B cell (primary cell): ENCODE measurements at regions not wholly inside any gene's neighbourhood (a gene's known extent, or its start where the extent isn't known, plus 50 kb on each side); places are given as distances from the start of the nearest gene placed in this dataset.

ENCODE experiments used
- ATAC-seq: fragments of 200-7000 bp; cut with Tn5 transposase; one replicate; pipeline ENCODE4 v1.10.0; 2021; ENCODE audit warnings: low read depth, mild to moderate bottlenecking, moderate number of reproducible peaks, moderate library complexity
- CTCF ChIA-PET: fragments of 350-600 bp; sonication (Branson Sonifier 250); formaldehyde crosslinking; loops from one replicate; lab custom pipeline; 2021; ENCODE audit warnings: antibody characterized with exemption, inconsistent platforms; lab: Charles Lee
- POLR2A ChIA-PET: fragments of 350-600 bp; sonication (Branson Sonifier 250); formaldehyde crosslinking; loops from one replicate; lab custom pipeline; 2021; ENCODE audit warnings: antibody characterized with exemption; lab: Charles Lee
- DNase-seq: peaks from one replicate; pipeline ENCODE4 v3.0.0; 2013
- H2AFZ ChIP-seq: 2 replicates; pipeline ENCODE4 v1.6.1; 2012; ENCODE audit warnings: mild to moderate bottlenecking, low read depth, low read length; ENCODE audit not compliant: insufficient read depth, poor library complexity, severe bottlenecking
- H3K27ac ChIP-seq, 2 donors: 1 replicate in 1 of 2; 2 replicates in 1 of 2; pipeline ENCODE4 v1.5.1; 2012 to 2013; ENCODE audit warnings: low read length in 2 of 2, mild to moderate bottlenecking in 2 of 2, moderate library complexity in 1 of 2
- H3K27me3 ChIP-seq, 4 experiments: fragments of 200-600 bp in 1 of 4; sonication (generic) in 1 of 4; replicated peaks in 1 of 4; 1 replicate in 2 of 4; 2 replicates in 2 of 4; pipeline versions ENCODE4 v1.6.1 to v1.7.0; 2013 to 2016; ENCODE audit warnings: low read length in 3 of 4, mild to moderate bottlenecking in 2 of 4, mixed read lengths in 1 of 4, moderate library complexity in 1 of 4; ENCODE audit not compliant: insufficient read depth in 4 of 4, control insufficient read depth in 3 of 4; ENCODE audit errors: control extremely low read depth in 1 of 4
- H3K36me3 ChIP-seq, 2 experiments: replicated peaks in 1 of 2; 1 replicate in 1 of 2; 2 replicates in 1 of 2; pipeline versions ENCODE4 v1.6.1 to v1.7.1; 2013; ENCODE audit warnings: low read length in 1 of 2; ENCODE audit not compliant: insufficient read depth in 2 of 2, control insufficient read depth in 1 of 2; ENCODE audit errors: control extremely low read depth in 1 of 2, extremely low read depth in 1 of 2
- H3K4me1 ChIP-seq, 2 donors: fragments of 200-600 bp in 1 of 2; sonication (generic) in 1 of 2; 1 replicate in 1 of 2; 2 replicates in 1 of 2; pipeline versions ENCODE4 v1.5.1 to v1.6.1; 2013 to 2017; ENCODE audit warnings: low read length in 2 of 2; ENCODE audit not compliant: control insufficient read depth in 2 of 2, insufficient read depth in 2 of 2
- H3K4me2 ChIP-seq: replicated peaks from 2 replicates; pipeline ENCODE3; 2012; ENCODE audit warnings: mild to moderate bottlenecking, low read depth, low read length; ENCODE audit not compliant: poor library complexity, severe bottlenecking
- H3K4me3 ChIP-seq, 5 experiments: fragments of 200-600 bp in 1 of 5; sonication (generic) in 1 of 5; 1 replicate in 3 of 5; 2 replicates in 2 of 5; pipeline versions ENCODE4 v1.5.1 to v1.7.0; 2011 to 2016; ENCODE audit warnings: low read length in 4 of 5, mild to moderate bottlenecking in 4 of 5, low read depth in 2 of 5, control low read depth in 1 of 5, moderate library complexity in 1 of 5; ENCODE audit not compliant: insufficient read depth in 1 of 5; ENCODE audit errors: control extremely low read depth in 1 of 5, extremely low read depth in 1 of 5
- H3K79me2 ChIP-seq: fragments of 200-600 bp; sonication (generic); one replicate; pipeline ENCODE4 v1.6.0; 2016; ENCODE audit warnings: low read length; ENCODE audit not compliant: control insufficient read depth, insufficient read depth
- H3K9ac ChIP-seq: fragments of 200-600 bp; sonication (generic); 2 replicates; pipeline ENCODE4 v1.6.1; 2017; ENCODE audit warnings: mild to moderate bottlenecking, low read length, moderate library complexity
- H3K9me3 ChIP-seq, 3 donors: one replicate each; pipeline versions ENCODE4 v1.6.1 to v1.7.1; 2013; ENCODE audit warnings: low read length in 2 of 3; ENCODE audit not compliant: control insufficient read depth in 2 of 3, insufficient read depth in 1 of 3; ENCODE audit errors: control extremely low read depth in 1 of 3
- H4K20me1 ChIP-seq: 2 replicates; pipeline ENCODE4 v1.6.0; 2012; ENCODE audit warnings: mild to moderate bottlenecking, low read length; ENCODE audit not compliant: insufficient read depth, control insufficient read depth, poor library complexity, severe bottlenecking
- H3K27ac Mint-ChIP-seq: one replicate; pipeline ENCODE4 v1.8.0; 2021; ENCODE audit warnings: mixed read lengths
- H3K27me3 Mint-ChIP-seq: one replicate; pipeline ENCODE4 v1.8.0; 2021; ENCODE audit warnings: mixed read lengths
- H3K4me1 Mint-ChIP-seq: one replicate; pipeline ENCODE4 v1.8.0; 2021; ENCODE audit warnings: mixed read lengths
- H3K4me3 Mint-ChIP-seq: one replicate; pipeline ENCODE4 v1.8.0; 2021; ENCODE audit warnings: mixed read lengths
- H3K9me3 Mint-ChIP-seq: one replicate; pipeline ENCODE4 v1.8.0; 2022; ENCODE audit warnings: mixed read lengths; ENCODE audit not compliant: insufficient read depth
- EZH2 ChIP-seq: IDR thresholded peaks from 2 replicates; pipeline ENCODE4 v1.6.1; 2012; ENCODE audit warnings: borderline replicate concordance, low read depth, mild to moderate bottlenecking, moderate library complexity, low read length; ENCODE audit not compliant: insufficient read depth, poor library complexity, severe bottlenecking
- WGBS: methylation state at CpG from one replicate; pipeline ENCODE4 v1.1.5; 2013; ENCODE audit warnings: missing lambda C conversion rate; ENCODE audit not compliant: insufficient coverage; 5-methylcytosine and 5-hydroxymethylcytosine counted together
- intact Hi-C: fragments of 100-400 bp; cut with micrococcal nuclease; formaldehyde crosslinking; loops from one replicate; pipeline ENCODE4 v1.10.0; 2022
- TF ChIP-seq, protein P1 (sequence below): fragments of 200-600 bp; IDR thresholded peaks from one replicate; pipeline ENCODE4 v1.8.0; 2022; ENCODE audit warnings: antibody characterized with exemption, mild to moderate bottlenecking

DNA sequence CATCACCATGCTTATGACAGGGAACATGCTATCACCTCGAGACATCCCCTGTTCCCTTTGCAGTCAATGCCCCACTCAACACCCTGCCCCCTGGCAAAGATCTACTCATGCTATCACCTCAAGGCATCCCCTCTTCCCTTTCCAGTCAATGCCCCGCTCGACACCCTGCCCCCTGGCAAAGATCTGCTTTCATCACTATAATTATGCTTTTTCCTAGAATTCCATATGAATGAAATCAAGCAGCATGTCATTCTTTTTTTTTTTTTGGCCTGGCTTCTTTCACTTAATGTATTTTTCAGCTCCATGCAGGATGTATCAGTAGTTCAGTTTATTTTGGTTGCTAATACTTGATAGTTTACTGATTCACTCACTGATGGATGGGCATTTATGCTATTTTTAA, 554.9 kb downstream of the CDH26 start:
- H3K9me3 Mint-ChIP-seq: peaks cover 5% of the 10 kb centered on the region
- DNase-seq: no peak
- no peaks in the 10 kb centered on the region for H4K20me1 ChIP-seq
- no peaks in the 10 kb centered on the region for H3K4me1 ChIP-seq
- TF ChIP-seq, protein P1, sequence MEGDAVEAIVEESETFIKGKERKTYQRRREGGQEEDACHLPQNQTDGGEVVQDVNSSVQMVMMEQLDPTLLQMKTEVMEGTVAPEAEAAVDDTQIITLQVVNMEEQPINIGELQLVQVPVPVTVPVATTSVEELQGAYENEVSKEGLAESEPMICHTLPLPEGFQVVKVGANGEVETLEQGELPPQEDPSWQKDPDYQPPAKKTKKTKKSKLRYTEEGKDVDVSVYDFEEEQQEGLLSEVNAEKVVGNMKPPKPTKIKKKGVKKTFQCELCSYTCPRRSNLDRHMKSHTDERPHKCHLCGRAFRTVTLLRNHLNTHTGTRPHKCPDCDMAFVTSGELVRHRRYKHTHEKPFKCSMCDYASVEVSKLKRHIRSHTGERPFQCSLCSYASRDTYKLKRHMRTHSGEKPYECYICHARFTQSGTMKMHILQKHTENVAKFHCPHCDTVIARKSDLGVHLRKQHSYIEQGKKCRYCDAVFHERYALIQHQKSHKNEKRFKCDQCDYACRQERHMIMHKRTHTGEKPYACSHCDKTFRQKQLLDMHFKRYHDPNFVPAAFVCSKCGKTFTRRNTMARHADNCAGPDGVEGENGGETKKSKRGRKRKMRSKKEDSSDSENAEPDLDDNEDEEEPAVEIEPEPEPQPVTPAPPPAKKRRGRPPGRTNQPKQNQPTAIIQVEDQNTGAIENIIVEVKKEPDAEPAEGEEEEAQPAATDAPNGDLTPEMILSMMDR: no peak
- TF ChIP-seq EZH2: no peak
- POLR2A ChIA-PET: no interaction called here
- H3K27ac ChIP-seq: no peak overlapping the region
- no peaks in the 10 kb centered on the region for H3K79me2 ChIP-seq
- H3K4me3 ChIP-seq: no peak overlapping the region
- ATAC-seq: no peak
- no peak overlapping the region for H3K4me3 Mint-ChIP-seq
- 81% methylated on average over 3 of the region's 3 CpGs for WGBS
- no peak overlapping the region for H2AFZ ChIP-seq
- H3K27me3 ChIP-seq: no peaks in the 10 kb centered on the region
- H3K9ac ChIP-seq: no peak overlapping the region
- no peaks in the 10 kb centered on the region for H3K27me3 Mint-ChIP-seq
- H3K4me1 Mint-ChIP-seq: no peaks in the 10 kb centered on the region
- peaks cover 0 to 2% (median 0%) of the 10 kb centered on the region in 3 donors for H3K9me3 ChIP-seq
- no peaks in the 10 kb centered on the region for H3K36me3 ChIP-seq
- H3K4me2 ChIP-seq: no peak overlapping the region
- CTCF ChIA-PET: no interaction called here
- intact Hi-C loops: no loop called here
- no peak overlapping the region for H3K27ac Mint-ChIP-seq

DNA sequence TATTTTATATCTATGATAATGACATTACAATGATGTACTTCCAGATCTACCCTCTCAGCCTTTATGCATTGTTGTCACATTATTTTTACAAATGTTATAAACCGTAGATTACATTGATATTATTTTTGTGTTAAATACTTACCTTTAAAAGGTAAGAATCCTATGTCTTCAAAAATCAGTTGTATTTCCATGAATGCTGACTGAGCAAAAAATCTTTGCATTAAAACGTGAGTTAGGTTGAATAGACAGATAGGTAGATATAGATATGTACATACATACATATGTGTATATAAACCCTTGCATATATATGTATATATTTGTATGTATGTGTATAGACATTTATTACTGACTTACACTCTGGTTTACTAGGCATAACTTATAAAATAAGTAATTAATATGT, 558.2 kb downstream of the CDH26 start:
- no peaks in the 10 kb centered on the region for H3K27me3 ChIP-seq
- no peaks in the 10 kb centered on the region for H3K4me1 Mint-ChIP-seq
- no peak overlapping the region for H3K9ac ChIP-seq
- ChIA-PET POLR2A (no interaction called here), CTCF (no interaction called here)
- no peaks in the 10 kb centered on the region for H3K4me1 ChIP-seq
- no peak for DNase-seq
- no peak overlapping the region for H3K27ac ChIP-seq
- ATAC-seq: no peak
- no peak overlapping the region for H3K4me2 ChIP-seq
- no peaks in the 10 kb centered on the region for H3K79me2 ChIP-seq
- WGBS: no CpG with 5 or more reads among the region's 2 CpGs
- TF ChIP-seq, protein P1: no peak
- TF ChIP-seq EZH2: no peak
- no peaks in the 10 kb centered on the region for H3K36me3 ChIP-seq
- no peaks in the 10 kb centered on the region for H4K20me1 ChIP-seq
- no peak overlapping the region for H2AFZ ChIP-seq
- H3K27me3 Mint-ChIP-seq: no peaks in the 10 kb centered on the region
- H3K4me3 Mint-ChIP-seq: no peak overlapping the region
- no peak overlapping the region for H3K4me3 ChIP-seq
- H3K27ac Mint-ChIP-seq: no peak overlapping the region
- H3K9me3 Mint-ChIP-seq: peaks cover 5% of the 10 kb centered on the region
- peaks cover 0 to 2% (median 0%) of the 10 kb centered on the region in 3 donors for H3K9me3 ChIP-seq
- intact Hi-C loops: no loop called here
